CD4-positive, alpha-beta T cell treated with Interleukin-6 at 100 ng/mL for 8 hours (primary cell): ENCODE measurements at regions not wholly inside any gene's neighbourhood (a gene's known extent, or its start where the extent isn't known, plus 50 kb on each side); places are given as distances from the start of the nearest gene placed in this dataset.

ENCODE experiments used
- DNase-seq: peaks from one replicate; pipeline ENCODE4 v3.0.0-alpha.2; 2020; ENCODE audit warnings: mixed read lengths, low spot score

DNA sequence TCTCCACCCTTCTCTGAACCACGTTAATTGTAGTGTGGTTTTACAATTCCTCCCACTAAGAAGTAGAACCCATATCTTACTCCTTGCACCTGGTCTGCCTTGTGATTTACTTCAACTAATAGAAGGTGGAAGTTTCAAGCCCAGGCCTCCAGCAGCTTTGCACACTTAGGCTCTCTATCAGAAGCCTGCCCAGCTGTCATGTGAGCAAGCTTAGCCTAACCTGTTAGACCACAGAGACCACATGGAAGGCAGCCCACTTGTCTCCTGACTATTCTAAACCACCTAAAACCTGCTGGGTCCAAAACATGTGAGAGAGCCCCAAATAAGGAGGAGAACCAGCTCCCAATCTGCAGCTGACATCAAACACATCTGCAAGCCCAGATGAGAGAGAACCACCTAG is 127.6 kb upstream of the BTBD3 start:
- DNase-seq, result no peak

DNA sequence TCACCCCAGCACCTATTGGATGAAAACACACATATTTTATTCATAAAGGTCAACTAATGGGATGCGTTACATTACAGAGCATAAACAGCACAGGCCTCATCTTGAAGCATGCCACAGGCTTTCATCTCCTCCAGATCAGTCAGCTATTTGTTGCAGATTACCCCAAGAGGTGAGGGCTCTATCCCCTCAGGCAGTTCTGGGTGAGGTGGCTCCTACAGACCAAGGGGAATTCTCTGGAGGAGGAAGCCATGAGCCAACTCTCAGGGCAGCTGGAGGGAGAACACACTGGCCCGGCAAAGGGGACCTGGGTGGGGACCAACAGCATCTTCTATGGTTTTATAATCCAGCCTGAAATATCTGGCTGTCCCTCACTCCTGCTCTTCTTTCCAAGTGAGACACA is 126.4 kb upstream of the BTBD3 start:
- no peak for DNase-seq

- no peak for DNase-seq
These were observed 125.7 kb upstream of the BTBD3 start for GRCh38 chr20:11791835-11792567.

- no peak for DNase-seq
These were observed 125.1 kb upstream of the BTBD3 start for GRCh38 chr20:11792568-11792953.

GRCh38 chr20:11794525-11794924 is 123.2 kb upstream of the BTBD3 start:
- no peak for DNase-seq

GRCh38 chr20:11795071-11795615 is 122.5 kb upstream of the BTBD3 start:
- no peak for DNase-seq

GRCh38 chr20:11796026-11796425 is 121.7 kb upstream of the BTBD3 start:
- no peak for DNase-seq

GRCh38 chr20:11797156-11797555 is 120.5 kb upstream of the BTBD3 start:
- DNase-seq, result no peak

DNA sequence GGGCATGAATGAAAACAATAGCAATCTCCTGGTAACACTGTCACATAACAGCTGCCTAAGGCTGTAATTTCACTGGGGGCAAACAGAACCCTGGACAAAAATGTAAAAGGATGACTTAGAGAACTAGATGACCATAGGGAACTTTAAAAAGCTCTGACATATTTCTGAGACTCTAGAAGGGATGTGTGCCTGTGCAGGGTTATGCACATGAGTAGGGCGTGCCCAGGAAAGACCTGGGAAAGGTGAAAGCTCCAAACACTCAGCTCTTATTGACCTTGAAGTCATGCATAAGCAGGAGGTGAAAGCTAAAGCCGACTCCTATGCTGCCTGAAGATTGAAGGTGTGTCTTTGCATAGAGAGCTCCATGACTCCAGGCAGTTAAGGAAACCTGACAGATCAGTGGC is 118.4 kb upstream of the BTBD3 start:
- DNase-seq, result no peak

DNA sequence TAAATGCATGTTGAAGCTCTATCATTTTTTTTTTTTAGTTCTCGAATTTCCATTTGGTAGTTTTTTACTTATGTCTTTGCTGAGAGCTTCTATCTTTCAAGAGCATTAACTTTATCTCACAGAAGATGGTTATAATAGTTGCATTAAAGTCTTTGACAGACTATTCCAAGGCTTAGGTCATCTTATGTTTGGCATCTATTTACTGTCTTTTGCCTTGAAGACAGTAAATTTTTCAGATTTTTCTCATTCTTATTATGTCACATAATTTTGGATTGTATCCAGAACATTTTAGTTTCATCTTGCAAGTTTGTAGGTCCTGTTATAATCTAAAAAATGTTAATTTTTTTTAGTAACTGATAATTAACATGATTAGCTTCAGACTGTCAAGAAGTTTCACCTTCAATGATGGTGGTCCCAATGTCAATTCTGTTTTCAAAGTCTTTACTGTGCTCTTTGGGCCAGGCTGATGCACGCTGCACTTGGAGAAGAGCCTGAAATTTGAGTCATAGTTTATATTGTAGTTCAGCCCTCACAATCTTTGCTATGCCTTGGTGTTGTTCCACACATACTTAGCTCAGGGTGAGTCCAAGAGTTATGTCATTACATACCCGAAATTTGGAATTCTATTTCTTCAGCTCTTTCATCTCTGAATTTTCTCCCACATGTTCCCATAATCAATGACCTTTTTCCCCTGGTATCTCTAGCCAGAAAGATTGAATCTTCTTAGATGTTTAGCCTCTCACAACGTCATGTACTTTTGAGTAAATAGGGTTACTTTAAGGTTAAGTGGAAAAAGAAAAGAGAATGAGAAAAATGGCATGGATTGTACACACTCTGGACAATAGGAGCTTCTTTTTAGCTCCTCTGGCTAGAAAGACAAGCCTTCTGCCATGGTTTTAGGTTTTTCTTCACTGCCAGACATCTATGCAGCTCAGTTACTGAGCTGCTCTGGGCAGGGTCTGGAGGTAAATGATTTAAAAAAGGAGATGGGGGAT is 110.3 kb upstream of the BTBD3 start:
- no peak for DNase-seq

DNA sequence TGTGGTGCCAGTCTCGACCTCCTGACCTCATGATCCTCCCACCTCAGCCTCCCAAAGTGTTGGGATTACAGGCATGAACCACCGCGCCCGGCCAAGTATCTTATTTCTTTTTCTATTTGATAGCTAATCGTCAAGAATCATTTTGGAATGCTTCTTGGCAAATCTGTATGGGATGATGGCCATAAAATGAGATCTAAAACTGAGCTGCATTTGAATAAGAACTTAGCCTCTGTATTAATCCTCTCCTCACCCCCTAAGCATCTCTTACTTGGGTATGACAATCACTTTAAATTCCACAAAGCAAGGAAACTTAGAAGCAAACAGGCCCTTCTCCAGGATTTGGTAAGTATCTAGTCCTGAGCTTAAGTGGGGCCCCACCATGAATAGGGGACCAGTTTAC is 108.9 kb upstream of the BTBD3 start:
- no peak for DNase-seq

DNA sequence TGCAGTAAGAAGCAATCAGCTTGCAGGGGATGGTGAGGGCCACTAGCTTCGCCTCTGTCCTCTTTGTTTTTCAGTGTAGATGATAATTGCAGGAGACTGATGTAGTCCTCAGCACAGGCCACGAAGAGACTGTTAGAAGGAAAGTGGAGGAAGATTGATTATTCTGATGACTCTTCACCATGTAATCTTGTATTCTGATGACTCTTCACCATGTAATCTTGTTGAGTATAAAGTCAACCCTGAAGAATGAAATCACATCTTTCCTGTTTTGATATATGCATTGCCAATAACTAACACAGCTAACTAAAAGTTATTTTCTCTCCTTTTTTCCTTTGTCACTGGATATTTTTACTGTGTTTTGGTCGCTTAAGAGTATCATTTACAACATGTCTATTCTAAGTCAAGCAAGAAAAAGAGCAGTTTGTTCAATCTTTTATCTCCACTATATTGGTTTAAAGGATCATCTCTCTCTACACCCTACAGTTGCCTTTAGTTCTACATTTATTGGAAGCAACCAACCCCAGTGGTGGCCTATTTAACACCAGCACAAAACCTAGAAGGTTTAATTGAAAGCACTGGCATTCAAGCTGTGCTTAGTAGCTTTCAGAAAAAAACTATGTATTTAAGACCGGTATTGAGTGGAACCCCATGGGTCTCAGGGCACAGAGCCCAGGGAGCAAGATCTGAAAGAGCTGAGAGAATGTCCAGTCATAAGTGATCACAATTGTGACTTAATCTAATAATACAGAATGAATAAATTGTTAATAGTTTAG is 107.2 kb upstream of the BTBD3 start:
- DNase-seq, result no peak

DNA sequence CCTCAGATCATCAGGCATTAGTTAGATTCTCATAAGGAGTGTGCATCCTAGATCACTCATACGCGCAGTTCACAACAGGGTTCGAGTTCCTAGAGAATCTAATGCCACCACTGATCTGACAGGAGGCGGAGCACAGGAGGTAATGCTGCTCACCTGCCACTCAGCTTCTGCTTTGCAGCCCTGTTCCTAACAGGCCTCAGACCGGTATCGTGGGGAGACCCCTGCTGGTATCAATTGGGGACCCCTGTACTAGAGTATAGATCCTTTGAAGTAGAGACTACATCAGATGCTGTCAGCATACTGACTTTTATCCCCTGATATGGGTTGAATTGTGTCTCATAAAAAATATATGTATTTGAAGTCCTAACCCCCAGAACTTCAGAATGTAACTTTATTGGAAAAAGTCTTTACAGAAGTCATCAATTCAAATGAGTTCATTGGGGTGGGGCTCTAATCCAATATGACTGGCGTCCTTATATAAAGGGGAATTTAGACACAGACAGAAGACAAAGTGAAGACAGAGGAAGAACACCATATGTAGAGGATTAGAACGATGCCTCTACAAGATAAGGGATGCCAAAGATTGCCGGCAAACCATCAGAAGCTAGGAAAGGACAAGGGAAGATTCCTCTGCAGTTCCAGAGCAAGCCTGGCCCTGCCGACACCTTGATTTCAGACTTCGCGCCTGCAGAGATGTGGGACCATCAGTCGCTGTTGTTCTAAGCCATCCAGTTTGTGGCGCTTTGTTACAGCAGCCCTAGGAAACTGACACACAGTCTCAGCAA is 104.4 kb upstream of the BTBD3 start:
- no peak for DNase-seq

GRCh38 chr20:11814267-11814666 is 103.4 kb upstream of the BTBD3 start:
- DNase-seq, result no peak

GRCh38 chr20:11820838-11821237 is 96.9 kb upstream of the BTBD3 start:
- no peak for DNase-seq

- no peak for DNase-seq
These were observed 95.2 kb upstream of the BTBD3 start for GRCh38 chr20:11822540-11822794.

DNA sequence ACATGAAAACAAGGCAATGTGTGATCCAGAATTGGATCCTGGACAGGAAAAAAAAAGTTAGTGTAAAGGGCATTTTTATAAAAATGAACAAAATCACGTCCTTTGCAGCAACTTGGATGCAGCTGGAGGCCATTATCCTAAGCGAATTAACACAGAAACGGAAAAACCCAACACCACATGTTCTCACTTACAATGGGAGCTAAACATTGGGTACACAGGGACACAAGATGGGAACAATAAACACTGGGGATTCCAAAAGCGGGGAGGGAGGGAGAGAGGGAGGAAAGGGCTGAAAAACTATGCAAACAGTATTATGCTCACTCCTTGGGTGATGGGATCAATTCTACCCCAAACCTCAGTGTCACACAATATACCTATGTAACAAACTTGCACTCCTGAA is 91.4 kb upstream of the BTBD3 start:
- no peak for DNase-seq

DNA sequence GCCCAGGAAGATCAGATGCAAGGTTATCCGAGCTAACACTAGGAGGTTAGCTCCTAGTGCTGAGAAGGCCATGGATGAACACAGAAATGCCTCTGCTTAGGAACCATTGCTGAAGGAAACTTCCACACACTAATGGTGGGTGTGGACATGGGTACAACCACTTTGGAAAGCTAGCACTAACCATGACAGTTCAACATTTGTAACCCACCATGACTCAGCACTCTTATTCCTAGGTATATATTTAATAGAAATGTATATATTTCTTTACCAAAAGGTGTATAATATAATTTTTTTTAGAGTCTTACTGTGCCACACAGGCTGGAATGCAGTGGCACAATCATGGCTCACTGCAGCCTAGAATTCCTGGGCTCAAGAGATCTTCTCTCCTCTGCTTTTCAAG is 85.3 kb upstream of the BTBD3 start:
- DNase-seq, result no peak

DNA sequence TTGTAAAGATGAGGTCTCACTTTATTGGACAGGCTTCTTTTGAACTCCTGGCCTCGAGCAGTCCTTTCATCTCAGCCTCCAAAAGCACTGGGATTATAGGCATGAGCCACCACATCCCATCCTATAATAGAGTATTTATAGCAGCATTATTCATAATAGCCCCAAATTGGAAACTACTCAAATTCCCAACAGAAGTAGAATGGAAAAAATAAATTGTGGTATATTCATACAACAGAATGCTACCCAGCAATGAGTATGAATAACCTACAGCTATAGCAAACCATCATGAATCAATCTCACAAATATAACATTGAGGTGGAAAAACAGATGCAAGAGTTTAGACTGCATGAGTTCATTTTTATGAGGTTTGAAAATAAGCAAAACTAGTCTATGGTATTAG is 84.8 kb upstream of the BTBD3 start:
- DNase-seq, result no peak

GRCh38 chr20:11833825-11834224 is 83.9 kb upstream of the BTBD3 start:
- no peak for DNase-seq

- DNase-seq, result no peak
These were observed 79.5 kb upstream of the BTBD3 start for GRCh38 chr20:11838076-11838636.
